ENCODE measurements at regions not wholly inside any gene's neighbourhood (a gene's known extent, or its start where the extent isn't known, plus 50 kb on each side); places are given as distances from the start of the nearest gene placed in this dataset.

DNA sequence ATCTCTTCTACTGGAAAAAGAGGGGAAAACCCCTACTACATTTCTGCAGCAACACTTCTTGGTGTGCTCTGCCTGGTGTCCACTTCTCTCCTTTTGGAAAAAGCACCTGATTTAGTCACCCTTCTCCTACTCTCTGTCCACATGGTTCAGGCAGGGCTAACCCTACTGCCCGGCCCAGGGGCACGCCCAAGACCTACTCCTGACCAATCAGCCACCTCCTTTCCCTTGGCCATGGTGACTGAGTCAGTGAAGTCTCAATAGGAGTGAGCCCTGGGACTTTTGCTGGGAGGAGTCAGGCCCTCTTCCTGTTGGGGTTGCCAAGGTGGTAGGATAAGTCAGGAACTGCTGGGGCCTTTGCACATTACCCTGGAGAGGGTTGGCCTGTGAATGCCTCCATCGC, 52.5 kb upstream of the MYL2 start:
- no peak for DNase-seq (ENCODE audit: extremely low read depth, low read depth)

DNA sequence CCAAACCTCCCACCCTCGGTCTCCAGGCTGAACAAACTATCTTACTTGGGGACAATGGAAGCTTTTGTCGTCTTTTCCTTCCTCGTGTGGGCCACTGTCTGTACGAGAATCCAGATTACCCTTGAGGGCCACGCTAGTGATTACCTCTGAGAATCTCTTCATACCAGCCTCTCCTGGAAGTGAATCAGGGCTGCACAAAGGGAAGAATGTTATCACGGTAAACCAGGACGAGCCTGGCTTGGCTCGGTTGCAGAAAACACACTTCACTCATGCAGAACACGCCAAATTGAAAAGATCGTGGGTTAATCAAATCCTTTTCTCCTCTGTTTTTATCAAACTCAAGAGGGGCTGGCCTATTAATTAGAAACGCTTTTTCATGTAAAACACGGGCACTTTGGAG, 51.6 kb upstream of the MYL2 start:
- no peak for DNase-seq (ENCODE audit: extremely low read depth, low read depth)

DNA sequence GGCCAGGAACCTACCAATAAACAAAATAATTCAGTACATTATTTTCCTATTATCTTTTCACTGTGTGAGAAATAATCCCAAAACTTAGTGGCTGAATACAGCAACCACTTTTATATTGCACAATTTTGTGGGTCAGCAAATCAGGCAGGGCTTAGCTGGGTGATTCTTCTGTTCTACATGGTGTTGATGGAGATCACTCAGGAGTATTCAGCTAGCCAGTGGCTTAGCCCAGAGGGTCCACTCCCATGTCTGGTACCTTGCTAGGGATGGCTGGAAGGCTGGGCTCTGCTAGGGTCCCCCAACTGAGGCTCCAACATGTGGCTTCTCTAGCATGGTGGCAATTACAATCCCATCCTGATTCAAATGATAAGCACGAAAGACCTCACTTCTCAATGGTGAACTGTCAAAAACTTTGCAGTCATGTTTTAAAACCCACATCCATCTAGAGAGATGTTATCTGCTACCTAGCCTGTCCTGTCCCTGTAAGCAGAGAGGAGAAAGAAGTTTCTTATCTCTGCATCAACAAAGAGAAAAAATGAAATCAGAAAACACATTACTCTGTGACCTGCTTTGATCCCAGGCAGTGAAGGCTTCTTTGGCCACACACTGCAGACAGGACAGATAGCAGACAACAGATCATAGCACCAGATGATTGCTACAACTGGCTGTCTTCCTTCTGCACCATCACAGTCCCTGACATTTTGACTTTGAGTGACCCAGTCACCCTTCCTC, 51.0 kb upstream of the MYL2 start:
- no peak for DNase-seq (ENCODE audit: extremely low read depth, low read depth)

Small RNAs in the stretch of these regions (small RNA-seq; reads per million reads assigned to genes)
- gene MIR6760: 0 reads per million in 2 experiments
